ENCODE measurements at regions not wholly inside any gene's neighbourhood (a gene's known extent, or its start where the extent isn't known, plus 50 kb on each side); places are given as distances from the start of the nearest gene placed in this dataset.

DNA sequence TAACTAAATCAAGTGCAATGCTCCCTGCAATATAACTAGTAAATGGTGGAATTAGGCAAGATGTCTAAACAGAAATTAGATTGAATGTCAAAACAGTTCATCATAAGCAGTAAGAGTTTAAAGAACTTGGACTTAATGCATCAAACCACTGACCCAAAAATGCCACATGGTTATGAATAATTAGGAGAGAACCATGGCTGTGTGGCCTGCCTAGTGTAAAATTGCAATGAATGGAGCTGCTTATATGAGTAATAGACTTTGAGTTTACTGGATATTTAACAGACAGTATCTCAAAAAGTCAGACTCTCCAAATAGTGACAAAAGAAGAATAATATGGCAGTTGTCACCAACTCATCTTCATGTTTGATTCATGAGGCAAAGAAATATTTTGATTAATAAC, 101.6 kb upstream of the COL5A2 start:
- Histone ChIP-seq H3K4me3 (no peak overlapping the region), H3K36me3 (no peaks in the 10 kb centered on the region), H3K27ac (no peak overlapping the region), H3K27me3 (no peaks in the 10 kb centered on the region), H3K4me1 (no peaks in the 10 kb centered on the region), H3K9me3 (no peaks in the 10 kb centered on the region)
- intact Hi-C loops (cut with DNase I), result loop anchor here in 1 of 2 donors (10.0 kb wide), 1 partner anchor 186 kb away; no protein-coding TSS in a partner anchor
- TF ChIP-seq, protein P1, sequence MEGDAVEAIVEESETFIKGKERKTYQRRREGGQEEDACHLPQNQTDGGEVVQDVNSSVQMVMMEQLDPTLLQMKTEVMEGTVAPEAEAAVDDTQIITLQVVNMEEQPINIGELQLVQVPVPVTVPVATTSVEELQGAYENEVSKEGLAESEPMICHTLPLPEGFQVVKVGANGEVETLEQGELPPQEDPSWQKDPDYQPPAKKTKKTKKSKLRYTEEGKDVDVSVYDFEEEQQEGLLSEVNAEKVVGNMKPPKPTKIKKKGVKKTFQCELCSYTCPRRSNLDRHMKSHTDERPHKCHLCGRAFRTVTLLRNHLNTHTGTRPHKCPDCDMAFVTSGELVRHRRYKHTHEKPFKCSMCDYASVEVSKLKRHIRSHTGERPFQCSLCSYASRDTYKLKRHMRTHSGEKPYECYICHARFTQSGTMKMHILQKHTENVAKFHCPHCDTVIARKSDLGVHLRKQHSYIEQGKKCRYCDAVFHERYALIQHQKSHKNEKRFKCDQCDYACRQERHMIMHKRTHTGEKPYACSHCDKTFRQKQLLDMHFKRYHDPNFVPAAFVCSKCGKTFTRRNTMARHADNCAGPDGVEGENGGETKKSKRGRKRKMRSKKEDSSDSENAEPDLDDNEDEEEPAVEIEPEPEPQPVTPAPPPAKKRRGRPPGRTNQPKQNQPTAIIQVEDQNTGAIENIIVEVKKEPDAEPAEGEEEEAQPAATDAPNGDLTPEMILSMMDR (IDR thresholded peaks at IDR 0.05), result no peak
- ATAC-seq (peak; percentile 33), DNase-seq (peak in 2 of 4 donors; percentile 52 to 68)

DNA sequence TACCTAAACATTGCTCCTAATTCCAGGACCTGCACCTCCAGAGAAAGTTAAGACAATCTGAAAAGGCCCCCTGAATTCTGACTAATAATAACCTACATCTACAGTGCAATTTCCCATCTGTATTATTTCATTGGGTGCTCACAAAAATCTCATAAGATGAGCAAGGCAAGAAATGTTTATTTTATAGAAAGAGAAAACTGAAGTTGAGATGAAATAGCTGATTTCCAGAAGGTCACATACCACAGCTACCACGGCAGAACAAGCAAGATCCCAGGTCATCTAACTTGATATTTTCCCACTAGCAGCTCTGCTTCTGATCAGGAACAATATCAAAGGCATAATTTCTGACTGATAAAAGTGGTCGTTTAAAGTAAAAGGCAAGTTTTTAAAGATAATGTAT, 105.8 kb upstream of the COL5A2 start:
- peaks cover 0 to 2% of the 10 kb centered on the region in 2 donors for H3K9me3 ChIP-seq
- H3K4me3 ChIP-seq, result no peak overlapping the region
- H3K27me3 ChIP-seq, result no peaks in the 10 kb centered on the region
- H3K36me3 ChIP-seq, result no peaks in the 10 kb centered on the region
- TF ChIP-seq, protein P1 (IDR thresholded peaks at IDR 0.05), result no peak
- no peak for ATAC-seq
- intact Hi-C loops (cut with DNase I), result loop anchor here in 1 of 2 donors (10.0 kb wide), 1 partner anchor 191 kb away; no protein-coding TSS in a partner anchor
- peak overlapping the region in 1 of 2 donors; percentile 20 for H3K27ac ChIP-seq
- peaks cover 0 to 6% of the 10 kb centered on the region in 2 donors for H3K4me1 ChIP-seq
- DNase-seq, result no peak

DNA sequence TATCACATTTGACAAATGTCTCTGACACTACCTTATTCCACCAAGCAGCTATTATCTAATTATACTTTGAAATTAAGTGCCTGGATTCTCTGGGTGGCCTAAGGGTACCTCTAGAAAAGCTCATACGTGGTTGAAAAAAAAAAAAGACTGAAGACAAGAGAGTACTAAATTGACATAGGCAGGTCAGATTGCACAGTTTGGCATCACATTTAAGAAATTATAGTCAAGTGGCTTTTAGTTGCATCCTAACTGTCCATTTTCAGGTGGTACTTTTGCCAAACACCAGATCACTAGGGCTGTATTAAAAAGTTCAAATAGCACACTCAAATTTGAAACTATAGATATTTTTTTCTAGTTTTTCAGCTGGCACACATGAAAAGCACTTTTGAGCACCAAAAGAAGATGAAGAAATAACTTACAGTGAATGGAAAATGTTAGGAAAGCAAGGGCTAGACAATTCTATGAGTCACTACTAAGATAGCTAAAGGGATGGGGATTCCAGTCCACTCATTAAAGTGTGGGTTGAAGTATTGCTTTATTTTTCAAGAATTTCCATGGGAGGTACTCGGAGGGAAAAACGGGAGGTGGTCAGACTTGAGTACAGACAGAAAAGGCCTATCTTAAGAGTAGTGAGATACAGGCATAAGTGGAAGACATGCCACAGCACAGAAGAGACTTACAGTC, 106.5 kb upstream of the COL5A2 start:
- no peak overlapping the region for H3K4me3 ChIP-seq
- peaks cover 0 to 6% of the 10 kb centered on the region in 2 donors for H3K4me1 ChIP-seq
- H3K27me3 ChIP-seq, result no peaks in the 10 kb centered on the region
- H3K27ac ChIP-seq, result peak overlapping the region in 1 of 2 donors; percentile 40
- ATAC-seq, result peak; percentile 78
- intact Hi-C loops (cut with DNase I), result loop anchor here in 1 of 2 donors (10.0 kb wide), 1 partner anchor 191 kb away; no protein-coding TSS in a partner anchor
- TF ChIP-seq, protein P1 (IDR thresholded peaks at IDR 0.05), result no peak
- peaks cover 0 to 2% of the 10 kb centered on the region in 2 donors for H3K9me3 ChIP-seq
- no peaks in the 10 kb centered on the region for H3K36me3 ChIP-seq
- no peak for DNase-seq

DNA sequence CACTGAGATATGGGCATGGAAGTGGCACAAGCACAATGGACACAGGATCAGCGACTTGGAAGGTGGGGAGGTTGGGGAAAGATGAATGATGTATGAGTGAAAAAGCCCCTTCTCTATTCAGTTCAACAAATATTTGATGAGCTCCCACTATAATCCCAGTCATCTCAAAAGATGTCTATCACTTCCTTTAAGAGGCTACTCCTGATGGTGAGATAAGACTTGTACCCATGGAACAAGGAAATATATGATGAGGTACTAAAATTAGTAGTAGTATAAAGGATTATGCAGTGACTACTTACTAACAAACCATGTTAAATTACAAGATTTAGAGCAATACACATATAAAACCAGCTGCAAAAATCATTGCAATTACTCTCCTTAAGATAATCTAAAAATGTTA, 107.8 kb upstream of the COL5A2 start:
- no peaks in the 10 kb centered on the region for H3K27me3 ChIP-seq
- DNase-seq (no peak), ATAC-seq (no peak)
- no peaks in the 10 kb centered on the region for H3K36me3 ChIP-seq
- peaks cover 0 to 2% of the 10 kb centered on the region in 2 donors for H3K9me3 ChIP-seq
- no peak overlapping the region for H3K4me3 ChIP-seq
- H3K27ac ChIP-seq, result peak overlapping the region in 1 of 2 donors; percentile 40
- H3K4me1 ChIP-seq, result peaks cover 0 to 6% of the 10 kb centered on the region in 2 donors
- TF ChIP-seq, protein P1 (IDR thresholded peaks at IDR 0.05), result no peak
- intact Hi-C loops (cut with DNase I), result loop anchor here in 1 of 2 donors (10.0 kb wide), 1 partner anchor 193 kb away; no protein-coding TSS in a partner anchor

DNA sequence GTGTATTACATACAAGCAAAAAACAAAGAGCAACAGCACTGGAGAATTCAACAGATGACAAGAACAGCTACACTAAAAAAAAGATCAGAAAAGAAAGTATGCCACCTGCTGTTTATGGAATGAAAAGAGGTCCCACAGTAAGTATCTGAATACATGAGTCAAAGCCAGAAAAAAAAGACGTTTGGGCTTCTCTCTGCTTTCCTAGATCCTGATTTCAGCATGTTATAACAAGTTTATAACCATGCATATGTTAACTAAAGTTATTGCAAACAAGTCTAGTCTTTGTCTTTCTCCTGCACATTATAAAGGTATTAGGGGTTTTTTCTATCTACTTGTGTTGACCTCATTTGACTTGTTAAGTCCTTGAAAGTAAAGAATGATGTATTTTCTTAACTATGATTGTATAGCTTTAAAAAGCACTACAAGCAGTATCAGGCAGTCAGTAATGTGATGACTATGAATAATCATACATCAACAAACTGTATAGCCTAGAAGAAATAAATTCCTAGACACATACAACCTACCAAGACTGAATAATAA, 108.5 kb upstream of the COL5A2 start:
- TF ChIP-seq, protein P1 (IDR thresholded peaks at IDR 0.05), result peak; percentile 26 to 37
- Histone ChIP-seq H3K4me3 (no peak overlapping the region), H3K36me3 (no peaks in the 10 kb centered on the region), H3K27me3 (no peaks in the 10 kb centered on the region), H3K4me1 (peaks cover 0 to 6% of the 10 kb centered on the region in 2 donors), H3K27ac (no peak overlapping the region), H3K9me3 (peaks cover 0 to 2% of the 10 kb centered on the region in 2 donors)
- intact Hi-C loops (cut with DNase I), result loop anchor here in 1 of 2 donors (10.0 kb wide), 1 partner anchor 193 kb away; no protein-coding TSS in a partner anchor
- peak in 2 of 4 donors; percentile 42 to 69 for DNase-seq
- peak; percentile 83 for ATAC-seq

Data from left lung (tissue), 4 donors.